Rectal smooth muscle tissue (tissue), 1 donor: ENCODE measurements at regions not wholly inside any gene's neighbourhood (a gene's known extent, or its start where the extent isn't known, plus 50 kb on each side); places are given as distances from the start of the nearest gene placed in this dataset.
"Not testable (repeated sequence)": the region's sequence is repeated elsewhere in the genome, so short reads cannot be mapped to it uniquely, and the experiment has no call there.

Experiments used
- H3K27ac ChIP-seq: one replicate; pipeline ENCODE4 v1.7.0; 2013; ENCODE audit warnings: low read depth, low read length, inconsistent platforms
- H3K27me3 ChIP-seq: one replicate; pipeline ENCODE4 v1.7.0; 2013; ENCODE audit warnings: low read length; ENCODE audit not compliant: control insufficient read depth, insufficient read depth
- H3K36me3 ChIP-seq: one replicate; pipeline ENCODE4 v1.7.0; 2013; ENCODE audit warnings: low read length; ENCODE audit not compliant: control insufficient read depth, insufficient read depth
- H3K4me1 ChIP-seq: one replicate; pipeline ENCODE4 v1.7.0; 2013; ENCODE audit warnings: low read length; ENCODE audit not compliant: control insufficient read depth, insufficient read depth
- H3K4me3 ChIP-seq: one replicate; pipeline ENCODE4 v1.7.0; 2013; ENCODE audit warnings: low read length
- H3K9ac ChIP-seq: one replicate; pipeline ENCODE4 v1.7.0; 2013; ENCODE audit warnings: low read length

DNA sequence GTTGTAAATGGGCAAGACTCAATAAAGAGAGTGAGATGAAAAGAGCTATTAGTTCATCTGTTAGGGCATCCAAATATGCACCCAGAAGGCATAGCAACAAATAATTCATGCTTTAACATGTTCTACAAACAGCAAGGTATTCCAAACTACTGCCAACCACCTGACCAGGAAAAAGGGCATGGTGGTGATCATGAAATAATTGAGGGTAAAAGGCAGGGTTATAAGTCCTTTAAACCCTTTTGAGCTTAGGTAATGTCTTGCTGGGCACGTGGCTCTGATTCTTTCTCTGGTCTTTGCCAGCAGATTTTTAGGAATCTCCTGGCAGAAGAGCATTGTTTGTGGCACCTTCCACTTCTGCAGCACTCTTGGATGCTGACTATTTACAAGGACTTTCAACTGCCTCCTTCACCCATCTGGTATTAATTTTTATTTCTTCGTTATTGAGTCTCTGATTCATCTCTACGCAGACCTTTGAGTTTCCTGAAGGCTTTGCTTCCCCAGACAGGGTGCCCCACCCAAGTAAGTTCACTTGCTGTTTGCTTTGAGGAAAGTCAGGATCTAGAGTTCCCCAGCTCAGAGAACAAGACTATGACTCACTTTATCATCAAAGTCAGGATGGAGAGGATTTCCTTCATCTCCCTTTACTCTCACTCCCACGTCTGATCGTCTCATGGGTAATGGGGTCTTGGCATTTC, 83.4 kb upstream of the NEDD9 start:
- H3K4me1 ChIP-seq: no peaks in the 10 kb centered on the region
- H3K27ac ChIP-seq: no peak overlapping the region
- H3K36me3 ChIP-seq: no peaks in the 10 kb centered on the region
- H3K4me3 ChIP-seq: no peak overlapping the region
- H3K9ac ChIP-seq: no peak overlapping the region
- H3K27me3 ChIP-seq: no peaks in the 10 kb centered on the region

GRCh38 chr6:11313207-11313606, 80.7 kb upstream of the NEDD9 start:
- Histone ChIP-seq H3K9ac (no peak overlapping the region), H3K36me3 (no peaks in the 10 kb centered on the region), H3K27me3 (no peaks in the 10 kb centered on the region), H3K4me3 (no peak overlapping the region), H3K27ac (no peak overlapping the region), H3K4me1 (no peaks in the 10 kb centered on the region)

DNA sequence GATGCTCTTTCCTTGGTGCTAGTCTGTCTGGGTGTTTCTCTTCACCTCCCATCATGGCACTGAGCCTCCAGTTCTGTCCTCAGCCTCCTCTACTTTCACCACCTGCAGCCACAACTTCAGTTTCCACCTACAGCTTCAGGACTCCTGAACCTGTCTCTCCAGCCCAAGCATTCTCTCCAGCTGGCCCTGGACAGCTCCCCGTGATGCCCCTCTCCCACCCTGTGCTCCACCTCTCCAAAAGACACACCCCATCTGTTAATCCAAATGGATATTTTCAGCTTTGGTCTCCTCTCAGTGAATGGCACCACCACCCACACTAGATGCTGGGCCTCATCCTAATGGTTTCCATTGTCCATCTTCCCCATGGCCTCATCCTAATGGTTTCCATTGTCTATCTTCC, 79.5 kb upstream of the NEDD9 start:
- no peak overlapping the region for H3K9ac ChIP-seq
- no peak overlapping the region for H3K27ac ChIP-seq
- H3K36me3 ChIP-seq: no peaks in the 10 kb centered on the region
- no peaks in the 10 kb centered on the region for H3K4me1 ChIP-seq
- H3K27me3 ChIP-seq: no peaks in the 10 kb centered on the region
- no peak overlapping the region for H3K4me3 ChIP-seq

GRCh38 chr6:11309947-11310665, 77.6 kb upstream of the NEDD9 start:
- Histone ChIP-seq H3K4me3 (no peak overlapping the region), H3K9ac (no peak overlapping the region), H3K4me1 (no peaks in the 10 kb centered on the region), H3K36me3 (no peaks in the 10 kb centered on the region), H3K27ac (no peak overlapping the region), H3K27me3 (no peaks in the 10 kb centered on the region)

DNA sequence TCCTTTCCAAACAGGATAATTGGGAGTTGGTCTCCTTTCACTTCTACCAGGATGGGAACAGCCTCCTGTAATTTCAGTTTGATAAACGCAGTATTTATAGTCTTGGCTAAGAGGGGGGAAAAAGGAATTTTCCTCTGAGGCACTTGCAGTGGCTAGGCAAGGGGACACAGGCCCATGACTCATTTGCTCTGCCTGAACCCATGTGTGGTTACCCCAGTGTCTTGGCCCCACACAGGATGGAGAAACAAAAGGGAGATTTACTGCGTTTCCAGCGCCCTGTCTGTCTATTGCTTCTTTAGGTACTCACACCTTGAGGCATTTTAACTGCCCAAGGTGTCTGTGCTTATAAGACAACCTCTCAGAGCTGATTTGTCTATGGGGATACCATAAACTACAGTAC, 74.8 kb upstream of the NEDD9 start:
- H3K4me3 ChIP-seq: no peak overlapping the region
- H3K27me3 ChIP-seq: no peaks in the 10 kb centered on the region
- no peak overlapping the region for H3K9ac ChIP-seq
- H3K4me1 ChIP-seq: no peaks in the 10 kb centered on the region
- H3K36me3 ChIP-seq: no peaks in the 10 kb centered on the region
- H3K27ac ChIP-seq: no peak overlapping the region

- Histone ChIP-seq H3K4me1 (no peaks in the 10 kb centered on the region), H3K27ac (no peak overlapping the region), H3K4me3 (no peak overlapping the region), H3K36me3 (no peaks in the 10 kb centered on the region), H3K9ac (no peak overlapping the region), H3K27me3 (no peaks in the 10 kb centered on the region)
Measured at GRCh38 chr6:11304946-11305345, 72.5 kb upstream of the NEDD9 start.

- H3K36me3 ChIP-seq, H3K4me1 ChIP-seq, H3K27ac ChIP-seq: not testable (repeated sequence)
Measured at GRCh38 chr6:11299876-11300428, 67.5 kb upstream of the NEDD9 start.

GRCh38 chr6:11299421-11299784, 66.9 kb upstream of the NEDD9 start:
- H3K27ac ChIP-seq, H3K4me1 ChIP-seq, H3K9ac ChIP-seq, H3K27me3 ChIP-seq, H3K36me3 ChIP-seq, H3K4me3 ChIP-seq: not testable (repeated sequence)

More at GRCh38 chr6:11299876-11300428, 67.5 kb upstream of the NEDD9 start:
- H3K4me3 ChIP-seq, H3K27me3 ChIP-seq, H3K9ac ChIP-seq: not testable (repeated sequence)

DNA sequence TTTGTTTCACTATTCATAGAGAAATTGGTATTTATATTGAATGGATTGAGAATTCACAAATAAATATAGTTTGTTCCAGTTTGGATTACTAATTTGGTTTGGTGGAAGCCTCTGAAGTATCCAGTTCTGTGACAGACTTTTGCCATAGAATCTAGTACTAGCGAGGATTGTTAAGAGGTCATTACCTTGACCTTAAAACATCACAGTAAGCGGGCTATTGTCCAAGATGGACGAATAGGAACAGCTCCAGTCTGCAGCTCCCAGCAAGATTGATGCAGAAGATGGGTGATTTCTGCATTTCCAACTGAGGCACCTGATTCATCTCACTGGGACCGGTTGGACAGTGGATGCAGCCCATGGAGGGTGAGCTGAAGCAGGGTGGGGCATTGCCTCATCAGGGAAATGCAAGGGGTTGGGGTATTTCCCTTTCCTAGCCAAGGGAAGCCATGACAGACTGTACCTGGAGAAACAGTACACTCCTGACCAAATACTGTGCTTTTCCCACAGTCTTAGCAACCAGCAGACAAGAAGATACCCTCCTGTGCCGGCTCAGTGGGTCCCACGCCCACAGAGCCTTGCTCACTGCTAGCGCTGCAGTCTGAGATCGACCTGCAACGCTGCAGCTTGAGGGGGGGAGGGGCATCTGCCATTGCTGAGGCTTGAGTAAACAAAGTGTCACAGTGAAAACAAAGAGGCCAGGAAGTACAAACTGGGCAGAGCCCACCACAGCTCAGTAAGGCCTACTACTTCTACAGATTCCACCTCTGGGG, 66.4 kb upstream of the NEDD9 start:
- Histone ChIP-seq H3K4me1 (no peaks in the 10 kb centered on the region), H3K4me3 (no peak overlapping the region), H3K9ac (no peak overlapping the region), H3K36me3 (no peaks in the 10 kb centered on the region), H3K27ac (no peak overlapping the region), H3K27me3 (no peaks in the 10 kb centered on the region)

DNA sequence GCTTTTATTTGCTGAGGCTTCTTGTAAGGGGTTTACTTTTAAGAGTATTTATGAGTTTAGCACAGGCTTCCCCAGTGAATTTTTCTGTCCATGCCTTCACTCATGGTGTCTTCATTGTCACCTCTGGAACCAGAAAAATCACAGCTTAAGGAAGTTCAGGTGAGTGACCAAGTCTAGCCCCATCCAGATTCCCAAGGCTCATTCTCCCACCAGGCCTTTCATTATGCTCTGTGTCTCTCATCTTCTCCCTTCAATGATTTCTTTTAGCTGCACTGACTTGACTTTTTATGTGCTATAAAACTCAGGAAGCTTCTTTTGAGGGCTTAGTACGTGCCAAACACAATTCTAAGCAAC, 64.9 kb upstream of the NEDD9 start:
- Histone ChIP-seq H3K27ac (no peak overlapping the region), H3K4me3 (no peak overlapping the region), H3K27me3 (no peaks in the 10 kb centered on the region), H3K4me1 (no peaks in the 10 kb centered on the region), H3K9ac (no peak overlapping the region), H3K36me3 (no peaks in the 10 kb centered on the region)

DNA sequence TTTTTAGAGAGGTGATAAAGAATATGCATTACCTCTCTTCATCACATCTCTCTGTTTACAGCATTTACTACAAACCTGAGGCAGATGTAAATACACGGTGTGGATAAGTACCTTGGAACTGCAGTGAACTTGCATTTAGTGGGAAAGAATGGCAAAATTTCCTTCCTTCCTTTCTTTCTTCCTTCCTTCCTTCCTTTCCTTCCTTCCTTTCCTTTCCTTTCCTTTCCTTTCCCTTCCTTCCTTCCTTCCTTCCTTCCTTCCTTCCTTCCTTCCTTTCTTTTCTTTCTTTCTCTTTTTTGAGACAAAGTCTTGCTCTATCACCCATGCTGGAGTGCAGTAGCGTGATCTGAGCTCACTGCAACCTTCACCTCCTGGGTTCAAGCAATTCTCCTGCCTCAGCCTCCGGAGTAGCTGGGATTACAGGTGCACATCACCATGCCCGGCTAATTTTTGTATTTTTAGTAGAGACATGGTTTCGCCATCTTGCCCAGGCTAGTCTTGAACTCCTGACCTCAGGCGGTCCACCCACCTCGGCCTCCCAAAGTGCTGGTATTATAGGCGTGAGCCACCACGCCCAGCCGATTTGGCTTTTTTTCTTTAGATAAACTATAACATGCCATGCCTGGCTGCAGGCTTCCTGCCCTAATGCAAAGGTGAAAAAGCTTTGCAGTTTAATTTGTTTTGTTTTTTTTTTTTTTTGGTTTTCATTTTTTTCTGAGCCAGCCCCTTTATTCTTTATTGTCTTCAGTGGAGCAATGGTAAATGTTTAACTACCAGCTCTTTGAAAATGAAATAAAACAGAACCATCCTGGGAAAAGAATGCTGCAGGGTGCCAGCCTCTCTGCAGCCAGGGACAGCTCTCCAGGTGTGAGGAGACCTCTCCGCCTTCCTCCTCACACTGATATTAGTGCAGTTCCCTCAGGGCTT, 64.2 kb upstream of the NEDD9 start:
- Histone ChIP-seq H3K4me1 (no peaks in the 10 kb centered on the region), H3K4me3 (no peak overlapping the region), H3K9ac (no peak overlapping the region), H3K27me3 (no peaks in the 10 kb centered on the region), H3K36me3 (no peaks in the 10 kb centered on the region), H3K27ac (no peak overlapping the region)

DNA sequence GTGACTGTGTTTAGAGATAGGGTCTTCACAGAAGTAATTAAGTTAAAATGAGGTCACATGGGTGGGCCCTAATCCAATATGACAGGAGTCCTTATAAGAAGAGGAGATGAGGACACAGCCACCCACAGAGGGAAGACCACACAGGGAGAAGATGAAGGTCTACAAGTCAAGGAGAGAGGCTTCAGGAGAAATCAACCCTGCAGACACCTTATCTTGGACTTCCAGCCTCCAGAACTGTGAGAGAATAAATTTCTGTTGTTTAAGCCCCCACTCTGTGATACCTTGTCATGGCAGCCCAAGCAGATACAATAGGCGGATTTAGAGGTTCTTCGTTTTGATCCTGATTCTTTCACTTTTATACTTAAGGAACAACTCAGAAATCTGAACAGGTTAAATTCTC, 63.5 kb upstream of the NEDD9 start:
- Histone ChIP-seq H3K9ac (no peak overlapping the region), H3K36me3 (no peaks in the 10 kb centered on the region), H3K27ac (no peak overlapping the region), H3K4me3 (no peak overlapping the region), H3K27me3 (no peaks in the 10 kb centered on the region), H3K4me1 (no peaks in the 10 kb centered on the region)
